Hematopoietic multipotent progenitor cell treated with erythropoietin and hydrocortisone succinate and interleukin-3 and kit ligand, for 6 days (in vitro differentiated cells): ENCODE measurements at regions not wholly inside any gene's neighbourhood (a gene's known extent, or its start where the extent isn't known, plus 50 kb on each side); places are given as distances from the start of the nearest gene placed in this dataset.
A peak's percentile ranks its signal among the peaks of the same experiment; 100 is the strongest.

Source experiments
- DNase-seq: peaks from one replicate; pipeline ENCODE4 v3.0.0-alpha.2; 2015

DNA sequence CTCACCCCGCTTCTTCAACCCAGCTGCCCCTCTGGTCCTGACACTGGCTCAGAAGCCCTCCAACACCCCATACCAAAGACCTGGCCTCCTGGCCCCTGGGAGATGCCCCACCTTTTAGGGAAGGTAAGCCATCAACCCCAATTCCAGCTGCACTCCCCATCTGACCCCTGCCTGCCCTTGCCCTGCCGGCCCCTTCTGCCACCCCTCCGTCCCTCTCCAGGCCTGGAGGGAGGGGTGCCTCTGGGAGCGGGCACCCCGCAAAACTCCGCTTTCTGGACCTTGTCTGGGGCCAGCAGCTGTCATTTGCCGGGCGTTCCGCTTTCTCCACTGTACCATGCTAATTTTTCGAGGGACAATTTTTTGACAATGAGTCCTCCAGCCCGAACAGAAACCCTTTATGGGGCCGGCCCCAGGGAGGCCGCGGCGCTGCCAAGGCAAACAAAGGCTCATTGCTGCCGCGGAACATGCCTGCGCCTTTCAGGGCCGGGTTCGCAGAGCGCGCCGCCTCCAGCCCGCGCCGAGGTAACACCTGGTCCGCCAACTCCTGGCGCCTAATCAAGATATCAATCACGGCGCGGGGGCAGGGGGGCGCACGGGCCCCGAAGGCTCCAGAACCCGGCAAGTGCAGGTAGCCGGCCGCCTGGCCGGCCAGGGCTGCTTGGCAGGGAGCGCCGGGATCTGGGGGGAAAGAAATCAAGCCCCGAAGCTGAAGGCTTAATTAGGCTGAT is 96.0 kb downstream of the INHBB start:
- DNase-seq = no peak

GRCh38 chr2:120442541-120442922 is 96.6 kb downstream of the INHBB start:
- DNase-seq = no peak

DNA sequence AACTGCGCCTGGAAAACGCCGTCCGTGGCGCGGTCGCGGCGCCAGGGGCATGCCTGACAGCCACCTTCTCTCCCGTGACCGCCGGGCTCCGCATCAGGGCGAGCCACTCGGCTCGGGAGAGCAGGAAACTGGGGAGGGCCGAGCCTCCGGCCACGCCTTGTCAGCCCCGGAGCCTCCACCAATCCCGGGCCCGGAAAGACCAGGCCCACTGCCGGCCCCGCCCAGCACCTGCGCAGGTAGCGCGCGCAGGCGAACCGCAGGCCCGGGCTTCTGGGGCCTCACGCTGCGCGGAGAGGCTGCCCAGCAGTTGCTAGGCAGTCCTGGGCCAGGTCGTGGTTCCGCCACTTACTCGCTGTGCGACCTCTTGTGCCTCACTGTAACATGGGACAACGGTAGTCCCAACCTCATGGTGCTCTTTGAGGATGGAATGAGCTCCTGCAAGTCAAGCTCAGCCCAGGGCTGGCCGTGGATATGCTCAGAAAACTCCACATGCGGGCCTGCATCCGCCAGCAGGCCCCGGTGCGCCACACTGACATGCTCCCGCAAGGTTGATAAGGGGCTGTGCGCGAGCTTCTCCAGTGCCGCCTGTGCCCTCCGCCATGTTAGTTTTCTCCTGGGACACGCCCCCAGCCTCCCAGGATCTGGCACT is 97.1 kb downstream of the INHBB start:
- DNase-seq = peak; percentile 7

- no peak for DNase-seq
Observed at GRCh38 chr2:120443946-120444345, 98.0 kb downstream of the INHBB start.

- DNase-seq = no peak
Observed at GRCh38 chr2:120444691-120445240, 98.8 kb downstream of the INHBB start.

DNA sequence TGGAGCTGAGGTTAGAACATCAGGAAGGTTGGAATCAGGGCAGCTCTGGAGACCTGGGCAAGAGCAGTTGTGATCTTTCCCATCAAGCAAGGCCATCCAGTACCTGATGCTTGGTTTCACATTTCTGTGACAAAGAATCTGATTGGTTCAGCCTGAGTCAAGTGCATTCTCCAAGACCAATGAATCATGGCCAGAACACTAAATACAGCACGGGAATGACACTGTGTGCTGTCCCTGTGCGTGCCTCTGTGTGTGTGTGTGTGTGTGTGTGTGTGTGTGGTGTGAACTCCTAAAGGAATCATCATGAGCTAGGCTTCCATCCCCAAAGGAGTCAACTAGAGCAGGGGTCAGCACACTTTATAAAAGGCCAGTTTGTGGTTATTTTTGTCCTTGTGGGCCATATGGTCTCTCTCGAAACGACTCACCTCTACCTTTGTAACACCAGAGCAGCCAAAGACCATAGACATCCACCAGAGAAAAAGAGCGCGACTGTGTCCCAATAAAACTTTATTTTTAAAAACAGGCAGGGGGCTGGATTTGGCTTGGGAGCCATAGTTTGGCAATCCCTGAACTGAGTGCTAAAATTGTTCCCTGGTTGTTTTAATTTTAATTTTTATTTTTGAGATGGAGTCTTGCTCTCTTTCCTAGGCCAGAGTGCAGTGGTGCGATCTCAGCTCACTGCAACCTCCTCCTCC is 99.7 kb downstream of the INHBB start:
- DNase-seq = no peak

- no peak for DNase-seq
Observed at GRCh38 chr2:120446236-120447126, 100.5 kb downstream of the INHBB start.

DNA sequence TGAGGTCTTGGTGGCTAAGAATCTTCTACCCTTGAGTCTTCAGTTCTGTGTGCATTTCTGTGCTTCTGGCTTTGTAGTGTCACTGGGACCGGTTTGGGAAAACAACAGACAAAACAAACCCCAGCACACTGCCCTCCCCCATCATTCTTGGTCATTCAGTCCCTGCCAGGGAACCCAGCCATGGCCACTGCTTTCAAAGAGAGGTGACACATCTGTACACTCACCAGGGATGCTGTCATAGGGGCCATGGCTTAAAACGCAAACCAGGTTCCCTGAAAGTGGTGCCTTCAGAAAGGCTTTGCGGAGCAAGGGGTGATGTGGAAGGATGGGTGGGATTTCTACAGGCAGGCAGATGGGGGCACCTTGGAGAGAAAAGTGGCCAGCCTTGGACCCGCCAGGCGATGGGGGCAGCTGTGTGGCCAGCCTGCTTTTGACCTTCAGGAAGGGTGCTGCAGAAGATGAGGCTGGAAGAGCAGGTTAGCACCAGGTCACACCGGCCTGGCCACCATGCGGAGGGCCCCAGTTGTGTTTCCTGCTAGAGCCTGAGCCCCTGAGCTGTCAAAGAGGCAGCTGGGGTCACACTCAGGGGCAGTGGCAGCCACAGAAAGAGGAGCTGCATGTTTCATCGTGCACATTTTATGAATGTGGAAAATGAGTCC is 101.3 kb downstream of the INHBB start:
- no peak for DNase-seq

- no peak for DNase-seq
Observed at GRCh38 chr2:120448436-120448835, 102.5 kb downstream of the INHBB start.

DNA sequence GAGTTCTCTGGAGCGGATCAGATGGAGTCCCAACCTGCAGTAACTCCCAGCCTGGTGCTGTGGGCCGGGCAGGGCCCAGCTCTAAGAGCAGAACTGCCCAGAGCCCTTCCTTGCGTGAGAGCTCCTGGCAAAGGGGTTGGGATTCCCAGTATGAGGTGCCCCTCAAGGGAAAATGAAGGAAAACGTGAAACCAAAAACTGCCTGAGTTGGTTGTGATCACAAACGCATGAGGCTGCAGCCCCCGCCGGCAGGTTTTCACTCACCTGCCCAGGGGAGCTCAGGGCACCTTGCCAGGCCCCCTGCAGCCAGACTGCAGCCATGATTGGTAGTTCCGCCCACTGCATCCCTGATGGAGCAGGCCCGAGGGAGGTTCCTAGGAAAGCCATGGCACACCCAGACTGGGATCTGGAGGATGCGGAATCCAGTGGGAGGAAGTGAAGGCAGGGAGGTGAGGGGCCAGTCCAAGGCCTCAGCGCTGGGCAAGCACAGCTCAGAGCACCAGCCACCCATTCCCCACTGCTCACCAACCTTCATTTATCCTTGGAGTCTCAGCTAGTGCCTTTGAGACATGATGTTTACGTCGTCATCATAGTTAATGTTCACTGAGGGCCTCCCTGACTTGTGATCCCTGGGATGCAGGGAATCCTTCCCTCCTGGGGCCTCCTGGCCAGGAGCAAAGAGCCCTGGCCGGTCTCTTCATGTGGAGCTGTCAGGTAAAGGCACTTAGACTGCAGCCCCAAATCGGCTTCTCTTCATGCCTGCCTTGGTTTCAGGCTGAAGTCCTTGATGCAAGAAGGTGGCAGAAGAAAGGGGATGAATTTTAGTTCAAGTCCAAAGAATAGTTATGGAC is 103.2 kb downstream of the INHBB start:
- no peak for DNase-seq

- DNase-seq = no peak
Observed at GRCh38 chr2:120450196-120450820, 104.4 kb downstream of the INHBB start.

DNA sequence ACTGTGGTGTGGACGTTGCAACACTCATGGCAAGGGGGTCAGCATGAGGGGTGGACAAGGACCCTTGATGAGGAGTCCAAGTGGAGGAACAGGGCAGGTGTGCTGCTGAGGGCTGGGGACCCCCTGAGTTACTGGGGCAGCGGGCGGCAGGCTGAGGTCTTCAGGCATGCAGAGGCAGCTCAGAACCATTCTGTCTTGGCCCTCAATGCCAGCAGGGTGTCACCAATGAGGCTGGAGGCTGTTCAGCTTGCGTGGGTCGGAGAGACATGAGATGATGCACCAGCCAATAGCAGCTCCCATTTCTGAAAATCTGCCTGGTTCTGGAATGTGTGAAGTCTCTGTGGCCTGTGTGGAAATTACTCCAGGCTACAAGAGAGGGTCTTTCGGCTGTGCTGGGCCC is 105.4 kb downstream of the INHBB start:
- no peak for DNase-seq

DNA sequence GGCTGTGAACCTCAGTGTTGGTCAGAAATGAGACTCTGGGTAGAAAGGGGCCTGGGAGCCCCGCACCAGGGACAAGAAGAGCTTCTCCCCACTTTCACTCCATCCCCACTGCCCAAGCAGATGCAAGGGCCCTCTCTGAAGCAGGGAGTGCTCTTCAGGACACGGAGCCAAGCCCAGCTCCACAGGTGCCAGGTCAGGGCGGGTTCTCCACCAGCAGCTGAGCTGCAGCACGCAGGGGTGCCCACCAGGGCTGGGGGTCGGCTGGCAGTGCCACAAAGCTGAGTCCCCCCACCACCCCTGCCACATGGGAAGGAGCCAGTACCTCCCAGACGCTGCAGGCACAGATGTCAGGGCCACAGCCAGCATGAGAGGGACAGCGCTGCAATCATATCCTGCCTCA is 106.2 kb downstream of the INHBB start:
- DNase-seq = no peak

GRCh38 chr2:120452945-120453634 is 107.2 kb downstream of the INHBB start:
- DNase-seq = no peak

DNA sequence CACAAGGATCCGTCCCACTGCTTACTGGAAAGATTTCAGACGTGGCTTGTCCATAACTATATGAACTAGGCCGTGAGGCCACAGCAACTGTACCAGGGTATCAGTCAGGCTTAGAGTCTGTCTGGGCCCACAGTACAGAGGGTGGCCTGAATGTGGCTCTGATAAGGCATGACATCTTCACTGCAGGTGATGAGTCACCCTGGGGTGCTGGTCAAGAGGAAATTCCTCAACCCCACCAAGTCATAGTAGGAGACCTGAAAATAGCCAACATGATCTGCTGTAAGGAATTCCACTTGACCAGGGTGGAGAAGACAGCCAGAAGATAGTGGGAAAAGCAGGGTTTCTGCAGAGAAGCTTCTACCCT is 107.7 kb downstream of the INHBB start:
- no peak for DNase-seq

- no peak for DNase-seq
Observed at GRCh38 chr2:120454654-120455385, 108.9 kb downstream of the INHBB start.

DNA sequence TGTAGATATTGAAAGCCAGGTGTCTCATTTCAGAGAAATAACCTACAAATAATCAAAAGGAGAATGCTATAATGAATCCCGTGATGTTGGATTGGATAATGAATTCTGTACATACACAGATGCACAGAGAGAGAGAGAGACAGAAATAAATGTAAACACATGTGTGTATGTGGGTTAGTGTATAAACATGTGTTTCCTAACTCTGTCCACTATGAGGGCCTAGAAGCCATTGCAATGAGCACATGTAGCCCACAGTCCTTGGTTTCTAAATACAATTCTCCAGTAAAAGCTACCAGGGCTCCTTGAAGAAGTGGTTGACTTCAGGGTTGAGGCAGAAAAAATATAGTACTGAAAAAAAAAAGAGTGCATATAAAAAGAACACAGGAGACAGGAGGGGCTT is 109.5 kb downstream of the INHBB start:
- no peak for DNase-seq

DNA sequence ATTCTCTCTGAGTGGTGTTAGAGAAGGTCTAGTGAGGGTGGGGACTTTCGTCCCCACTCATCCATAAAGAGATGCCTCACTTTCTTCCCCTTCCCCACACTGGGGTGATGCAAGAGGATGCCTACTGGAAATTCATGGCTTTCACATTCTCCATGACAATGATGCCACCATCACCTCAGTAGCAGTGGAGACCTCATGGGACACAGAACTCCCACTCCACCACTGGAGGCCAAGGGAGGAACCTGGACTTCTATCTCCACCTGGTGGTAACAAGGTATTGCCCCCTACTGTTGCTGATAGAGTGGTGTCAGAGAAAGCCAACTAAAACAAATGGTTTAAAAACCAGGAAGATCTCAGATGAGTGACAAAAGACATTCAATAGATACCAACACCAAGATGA is 110.9 kb downstream of the INHBB start:
- no peak for DNase-seq

DNA sequence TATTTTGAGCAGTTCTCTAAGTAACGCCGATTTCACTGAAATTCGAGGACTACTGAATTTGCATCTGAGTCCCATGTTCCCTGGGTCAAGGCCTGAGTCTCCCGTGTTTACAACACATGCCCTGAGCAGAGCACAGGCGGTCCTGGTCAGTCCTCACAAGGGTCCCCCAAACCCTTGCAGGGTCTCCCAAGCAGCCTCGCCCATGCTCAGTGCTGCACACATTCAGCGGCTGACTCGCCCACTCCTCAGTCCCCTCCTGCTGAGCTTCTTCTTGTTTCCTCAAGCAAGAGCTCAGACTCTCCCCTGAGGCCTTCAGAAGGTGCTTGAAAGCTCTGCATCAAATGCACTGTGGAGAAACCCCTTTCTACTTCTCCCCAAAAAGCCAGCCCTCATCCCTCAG is 114.6 kb downstream of the INHBB start:
- no peak for DNase-seq

DNA sequence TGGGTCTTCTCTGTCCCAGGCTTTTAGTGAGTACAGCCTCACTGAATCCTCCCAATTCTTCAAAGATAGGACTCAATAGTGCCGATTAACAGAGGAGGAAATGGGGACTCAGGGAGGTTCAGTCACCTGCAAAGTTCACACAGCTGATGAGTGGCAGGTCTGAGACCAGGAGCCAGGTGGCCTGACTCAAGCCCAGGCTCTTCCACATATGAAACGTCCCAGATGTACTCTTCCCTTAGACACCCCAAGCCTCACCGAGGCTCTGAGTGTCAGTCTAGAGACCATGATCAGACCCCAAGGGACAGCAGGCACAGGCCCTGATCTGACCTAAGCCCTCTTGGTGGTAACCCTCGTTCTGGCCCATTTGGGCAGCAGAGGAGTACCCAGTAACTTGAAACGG is 115.2 kb downstream of the INHBB start:
- no peak for DNase-seq
